ENCODE measurements at regions not wholly inside any gene's neighbourhood (a gene's known extent, or its start where the extent isn't known, plus 50 kb on each side); places are given as distances from the start of the nearest gene placed in this dataset.
A peak's percentile ranks its signal among the peaks of the same experiment; 100 is the strongest.

DNA sequence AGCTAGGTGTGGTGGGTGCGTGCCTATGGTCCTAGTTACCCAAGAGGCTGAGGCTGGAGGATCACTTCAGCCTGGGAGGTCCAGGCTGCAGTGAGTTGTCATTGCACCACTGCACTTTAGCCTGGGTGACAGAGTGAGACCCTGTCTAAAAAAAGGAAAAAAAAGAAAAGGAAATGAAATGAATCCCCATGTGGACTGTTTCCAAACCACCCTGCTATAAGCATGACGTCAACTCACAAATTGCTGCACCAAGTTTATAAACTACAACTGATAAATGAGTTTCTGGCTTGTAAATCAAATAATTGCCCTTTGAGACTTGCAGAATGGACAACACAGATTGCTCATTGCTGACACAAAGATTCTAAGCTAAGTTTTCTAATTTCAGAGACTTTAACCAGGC is 51.0 kb upstream of the STK38L start:
- Histone ChIP-seq H3K4me3 (ENCODE audit: low read length) (no peak overlapping the region), H3K9ac (ENCODE audit: extremely low read depth, low read length, poor library complexity, severe bottlenecking) (no peak overlapping the region), H3K27ac (ENCODE audit: low read depth, low read length) (no peak overlapping the region), H3K36me3 (ENCODE audit: control insufficient read depth, insufficient read depth, low read length) (no peaks in the 10 kb centered on the region), H3K9me3 (ENCODE audit: control insufficient read depth, low read length) (no peaks in the 10 kb centered on the region), H3K4me1 (ENCODE audit: control insufficient read depth, insufficient read depth, low read length) (peaks cover 6% of the 10 kb centered on the region), H3K27me3 (ENCODE audit: control insufficient read depth, insufficient read depth, low read length, poor library complexity, severe bottlenecking) (no peaks in the 10 kb centered on the region)
- Mint-ChIP-seq H3K9me3 (no peaks in the 10 kb centered on the region), H3K27ac (no peak overlapping the region), H3K27me3 (ENCODE audit: insufficient read depth) (peaks cover 2% of the 10 kb centered on the region), H3K4me1 (no peaks in the 10 kb centered on the region), H3K36me3 (ENCODE audit: low read depth) (no peaks in the 10 kb centered on the region), H3K4me3 (no peak overlapping the region)
- no peak for DNase-seq
- WGBS, 2 experiments (ENCODE audit: insufficient coverage in 1 of 2, insufficient read length in 1 of 2) = 95 to 100% methylated on average over 1 to 2 of the region's 2 CpGs
- TF ChIP-seq, protein P1, sequence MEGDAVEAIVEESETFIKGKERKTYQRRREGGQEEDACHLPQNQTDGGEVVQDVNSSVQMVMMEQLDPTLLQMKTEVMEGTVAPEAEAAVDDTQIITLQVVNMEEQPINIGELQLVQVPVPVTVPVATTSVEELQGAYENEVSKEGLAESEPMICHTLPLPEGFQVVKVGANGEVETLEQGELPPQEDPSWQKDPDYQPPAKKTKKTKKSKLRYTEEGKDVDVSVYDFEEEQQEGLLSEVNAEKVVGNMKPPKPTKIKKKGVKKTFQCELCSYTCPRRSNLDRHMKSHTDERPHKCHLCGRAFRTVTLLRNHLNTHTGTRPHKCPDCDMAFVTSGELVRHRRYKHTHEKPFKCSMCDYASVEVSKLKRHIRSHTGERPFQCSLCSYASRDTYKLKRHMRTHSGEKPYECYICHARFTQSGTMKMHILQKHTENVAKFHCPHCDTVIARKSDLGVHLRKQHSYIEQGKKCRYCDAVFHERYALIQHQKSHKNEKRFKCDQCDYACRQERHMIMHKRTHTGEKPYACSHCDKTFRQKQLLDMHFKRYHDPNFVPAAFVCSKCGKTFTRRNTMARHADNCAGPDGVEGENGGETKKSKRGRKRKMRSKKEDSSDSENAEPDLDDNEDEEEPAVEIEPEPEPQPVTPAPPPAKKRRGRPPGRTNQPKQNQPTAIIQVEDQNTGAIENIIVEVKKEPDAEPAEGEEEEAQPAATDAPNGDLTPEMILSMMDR (conservative IDR thresholded peaks at IDR 0.05) = no peak

DNA sequence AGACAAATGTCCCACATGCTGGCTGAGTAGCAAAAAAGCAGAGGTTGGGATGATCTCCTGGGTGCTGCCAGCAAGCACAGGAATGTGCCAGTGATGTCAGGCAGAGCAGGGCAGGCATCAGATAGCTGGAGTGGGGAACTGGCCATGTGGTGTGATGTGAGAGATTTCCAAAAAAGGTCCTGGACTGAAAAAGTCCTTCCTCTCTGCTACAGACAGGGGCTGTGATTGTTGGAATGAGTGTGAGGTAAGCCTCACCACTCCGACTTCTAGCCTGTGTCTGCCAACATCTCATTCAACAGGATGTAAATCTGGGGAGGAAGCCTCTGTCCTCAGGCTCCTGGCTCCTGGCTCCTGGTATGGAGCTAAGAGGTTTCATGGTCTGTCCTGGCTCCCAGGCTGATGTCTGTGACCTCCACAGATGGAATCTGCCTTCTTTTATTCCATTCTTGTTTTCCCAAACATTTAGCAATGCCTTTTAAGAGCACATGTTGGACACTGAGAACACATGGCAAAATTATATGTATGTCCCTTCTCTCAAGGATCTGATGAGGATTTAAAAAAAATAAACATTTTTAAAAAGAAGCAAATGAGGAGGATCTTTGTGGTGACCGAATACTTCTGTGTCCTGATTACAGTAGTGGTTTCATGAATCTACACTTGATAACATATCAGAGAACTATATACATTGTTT is 50.1 kb upstream of the STK38L start:
- H3K9me3 Mint-ChIP-seq = no peaks in the 10 kb centered on the region
- 100% methylated on average over 1 of the region's 2 CpGs; no CpG with 5 or more reads in 1 of the 2 experiments for WGBS, 2 experiments (ENCODE audit: insufficient coverage in 1 of 2, insufficient read length in 1 of 2)
- TF ChIP-seq, protein P1 (conservative IDR thresholded peaks at IDR 0.05) = no peak
- Histone ChIP-seq H3K27me3 (ENCODE audit: control insufficient read depth, insufficient read depth, low read length, poor library complexity, severe bottlenecking) (no peaks in the 10 kb centered on the region), H3K9me3 (ENCODE audit: control insufficient read depth, low read length) (no peaks in the 10 kb centered on the region), H3K9ac (ENCODE audit: extremely low read depth, low read length, poor library complexity, severe bottlenecking) (no peak overlapping the region), H3K4me1 (ENCODE audit: control insufficient read depth, insufficient read depth, low read length) (peaks cover 6% of the 10 kb centered on the region), H3K4me3 (ENCODE audit: low read length) (no peak overlapping the region), H3K36me3 (ENCODE audit: control insufficient read depth, insufficient read depth, low read length) (no peaks in the 10 kb centered on the region), H3K27ac (ENCODE audit: low read depth, low read length) (no peak overlapping the region)
- no peak overlapping the region for H3K4me3 Mint-ChIP-seq
- peak overlapping the region; percentile 23 for H3K27ac Mint-ChIP-seq
- peaks cover 2% of the 10 kb centered on the region for H3K27me3 Mint-ChIP-seq (ENCODE audit: insufficient read depth)
- H3K4me1 Mint-ChIP-seq = no peaks in the 10 kb centered on the region
- no peaks in the 10 kb centered on the region for H3K36me3 Mint-ChIP-seq (ENCODE audit: low read depth)
- DNase-seq = peak; percentile 61

Data from endodermal cell (in vitro differentiated cells).